B cell (primary cell): ENCODE measurements at regions not wholly inside any gene's neighbourhood (a gene's known extent, or its start where the extent isn't known, plus 50 kb on each side); places are given as distances from the start of the nearest gene placed in this dataset.

ENCODE experiments used
- ATAC-seq: fragments of 200-7000 bp; cut with Tn5 transposase; one replicate; pipeline ENCODE4 v1.10.0; 2021; ENCODE audit warnings: low read depth, mild to moderate bottlenecking, moderate number of reproducible peaks, moderate library complexity
- CTCF ChIA-PET: fragments of 350-600 bp; sonication (Branson Sonifier 250); formaldehyde crosslinking; loops from one replicate; lab custom pipeline; 2021; ENCODE audit warnings: antibody characterized with exemption, inconsistent platforms; lab: Charles Lee
- POLR2A ChIA-PET: fragments of 350-600 bp; sonication (Branson Sonifier 250); formaldehyde crosslinking; loops from one replicate; lab custom pipeline; 2021; ENCODE audit warnings: antibody characterized with exemption; lab: Charles Lee
- DNase-seq: peaks from one replicate; pipeline ENCODE4 v3.0.0; 2013
- H2AFZ ChIP-seq: 2 replicates; pipeline ENCODE4 v1.6.1; 2012; ENCODE audit warnings: mild to moderate bottlenecking, low read depth, low read length; ENCODE audit not compliant: insufficient read depth, poor library complexity, severe bottlenecking
- H3K27ac ChIP-seq, 2 donors: 1 replicate in 1 of 2; 2 replicates in 1 of 2; pipeline ENCODE4 v1.5.1; 2012 to 2013; ENCODE audit warnings: low read length in 2 of 2, mild to moderate bottlenecking in 2 of 2, moderate library complexity in 1 of 2
- H3K27me3 ChIP-seq, 4 experiments: fragments of 200-600 bp in 1 of 4; sonication (generic) in 1 of 4; replicated peaks in 1 of 4; 1 replicate in 2 of 4; 2 replicates in 2 of 4; pipeline versions ENCODE4 v1.6.1 to v1.7.0; 2013 to 2016; ENCODE audit warnings: low read length in 3 of 4, mild to moderate bottlenecking in 2 of 4, mixed read lengths in 1 of 4, moderate library complexity in 1 of 4; ENCODE audit not compliant: insufficient read depth in 4 of 4, control insufficient read depth in 3 of 4; ENCODE audit errors: control extremely low read depth in 1 of 4
- H3K36me3 ChIP-seq, 2 experiments: replicated peaks in 1 of 2; 1 replicate in 1 of 2; 2 replicates in 1 of 2; pipeline versions ENCODE4 v1.6.1 to v1.7.1; 2013; ENCODE audit warnings: low read length in 1 of 2; ENCODE audit not compliant: insufficient read depth in 2 of 2, control insufficient read depth in 1 of 2; ENCODE audit errors: control extremely low read depth in 1 of 2, extremely low read depth in 1 of 2
- H3K4me1 ChIP-seq, 2 donors: fragments of 200-600 bp in 1 of 2; sonication (generic) in 1 of 2; 1 replicate in 1 of 2; 2 replicates in 1 of 2; pipeline versions ENCODE4 v1.5.1 to v1.6.1; 2013 to 2017; ENCODE audit warnings: low read length in 2 of 2; ENCODE audit not compliant: control insufficient read depth in 2 of 2, insufficient read depth in 2 of 2
- H3K4me2 ChIP-seq: replicated peaks from 2 replicates; pipeline ENCODE3; 2012; ENCODE audit warnings: mild to moderate bottlenecking, low read depth, low read length; ENCODE audit not compliant: poor library complexity, severe bottlenecking
- H3K4me3 ChIP-seq, 5 experiments: fragments of 200-600 bp in 1 of 5; sonication (generic) in 1 of 5; 1 replicate in 3 of 5; 2 replicates in 2 of 5; pipeline versions ENCODE4 v1.5.1 to v1.7.0; 2011 to 2016; ENCODE audit warnings: low read length in 4 of 5, mild to moderate bottlenecking in 4 of 5, low read depth in 2 of 5, control low read depth in 1 of 5, moderate library complexity in 1 of 5; ENCODE audit not compliant: insufficient read depth in 1 of 5; ENCODE audit errors: control extremely low read depth in 1 of 5, extremely low read depth in 1 of 5
- H3K79me2 ChIP-seq: fragments of 200-600 bp; sonication (generic); one replicate; pipeline ENCODE4 v1.6.0; 2016; ENCODE audit warnings: low read length; ENCODE audit not compliant: control insufficient read depth, insufficient read depth
- H3K9ac ChIP-seq: fragments of 200-600 bp; sonication (generic); 2 replicates; pipeline ENCODE4 v1.6.1; 2017; ENCODE audit warnings: mild to moderate bottlenecking, low read length, moderate library complexity
- H3K9me3 ChIP-seq, 3 donors: one replicate each; pipeline versions ENCODE4 v1.6.1 to v1.7.1; 2013; ENCODE audit warnings: low read length in 2 of 3; ENCODE audit not compliant: control insufficient read depth in 2 of 3, insufficient read depth in 1 of 3; ENCODE audit errors: control extremely low read depth in 1 of 3
- H4K20me1 ChIP-seq: 2 replicates; pipeline ENCODE4 v1.6.0; 2012; ENCODE audit warnings: mild to moderate bottlenecking, low read length; ENCODE audit not compliant: insufficient read depth, control insufficient read depth, poor library complexity, severe bottlenecking
- H3K27ac Mint-ChIP-seq: one replicate; pipeline ENCODE4 v1.8.0; 2021; ENCODE audit warnings: mixed read lengths
- H3K27me3 Mint-ChIP-seq: one replicate; pipeline ENCODE4 v1.8.0; 2021; ENCODE audit warnings: mixed read lengths
- H3K4me1 Mint-ChIP-seq: one replicate; pipeline ENCODE4 v1.8.0; 2021; ENCODE audit warnings: mixed read lengths
- H3K4me3 Mint-ChIP-seq: one replicate; pipeline ENCODE4 v1.8.0; 2021; ENCODE audit warnings: mixed read lengths
- H3K9me3 Mint-ChIP-seq: one replicate; pipeline ENCODE4 v1.8.0; 2022; ENCODE audit warnings: mixed read lengths; ENCODE audit not compliant: insufficient read depth
- CTCF ChIP-seq: fragments of 200-600 bp; IDR thresholded peaks from one replicate; pipeline ENCODE4 v1.8.0; 2022; ENCODE audit warnings: antibody characterized with exemption, mild to moderate bottlenecking
- EZH2 ChIP-seq: IDR thresholded peaks from 2 replicates; pipeline ENCODE4 v1.6.1; 2012; ENCODE audit warnings: borderline replicate concordance, low read depth, mild to moderate bottlenecking, moderate library complexity, low read length; ENCODE audit not compliant: insufficient read depth, poor library complexity, severe bottlenecking
- WGBS: methylation state at CpG from one replicate; pipeline ENCODE4 v1.1.5; 2013; ENCODE audit warnings: missing lambda C conversion rate; ENCODE audit not compliant: insufficient coverage; 5-methylcytosine and 5-hydroxymethylcytosine counted together
- intact Hi-C: fragments of 100-400 bp; cut with micrococcal nuclease; formaldehyde crosslinking; loops from one replicate; pipeline ENCODE4 v1.10.0; 2022

- no peak overlapping the region for H2AFZ ChIP-seq
- ChIA-PET CTCF (no interaction called here), POLR2A (no interaction called here)
- no peaks in the 10 kb centered on the region for H3K27me3 Mint-ChIP-seq
- no peaks in the 10 kb centered on the region for H4K20me1 ChIP-seq
- H3K9me3 ChIP-seq, result peaks cover 0 to 1% (median 0%) of the 10 kb centered on the region in 3 donors
- DNase-seq, result no peak
- H3K4me3 Mint-ChIP-seq, result no peak overlapping the region
- H3K36me3 ChIP-seq, result no peaks in the 10 kb centered on the region
- no peaks in the 10 kb centered on the region for H3K79me2 ChIP-seq
- H3K4me2 ChIP-seq, result no peak overlapping the region
- intact Hi-C loops, result no loop called here
- no peaks in the 10 kb centered on the region for H3K27me3 ChIP-seq
- no peaks in the 10 kb centered on the region for H3K4me1 Mint-ChIP-seq
- no peak overlapping the region for H3K9ac ChIP-seq
- no CpG with 5 or more reads among the region's 2 CpGs for WGBS
- no peak overlapping the region for H3K4me3 ChIP-seq
- H3K27ac Mint-ChIP-seq, result no peak overlapping the region
- no peak for TF ChIP-seq EZH2
- TF ChIP-seq CTCF, result no peak
- no peaks in the 10 kb centered on the region for H3K9me3 Mint-ChIP-seq
- H3K4me1 ChIP-seq, result no peaks in the 10 kb centered on the region
- no peak for ATAC-seq
- no peak overlapping the region for H3K27ac ChIP-seq
Observed at GRCh38 chr4:124851741-124852140, 139.2 kb upstream of the ANKRD50 start.

GRCh38 chr4:124846306-124846705 lies 133.8 kb upstream of the ANKRD50 start:
- no peak overlapping the region for H2AFZ ChIP-seq
- WGBS, result 100% methylated on average over 1 of the region's 5 CpGs
- CTCF ChIA-PET, result no interaction called here
- no peaks in the 10 kb centered on the region for H3K4me1 Mint-ChIP-seq
- POLR2A ChIA-PET, result no interaction called here
- ATAC-seq, result no peak
- no peak overlapping the region for H3K27ac Mint-ChIP-seq
- intact Hi-C loops, result no loop called here
- H3K4me2 ChIP-seq, result no peak overlapping the region
- H3K9me3 ChIP-seq, result peaks cover 0 to 4% (median 1%) of the 10 kb centered on the region in 3 donors
- no peak for DNase-seq
- H3K4me1 ChIP-seq, result no peaks in the 10 kb centered on the region
- H3K27me3 Mint-ChIP-seq, result no peaks in the 10 kb centered on the region
- H3K36me3 ChIP-seq, result no peaks in the 10 kb centered on the region
- H3K9ac ChIP-seq, result no peak overlapping the region
- H3K9me3 Mint-ChIP-seq, result peaks cover 7% of the 10 kb centered on the region
- H3K79me2 ChIP-seq, result no peaks in the 10 kb centered on the region
- H3K27me3 ChIP-seq, result no peaks in the 10 kb centered on the region
- H3K4me3 Mint-ChIP-seq, result no peak overlapping the region
- TF ChIP-seq EZH2 (no peak), CTCF (no peak)
- no peak overlapping the region for H3K27ac ChIP-seq
- no peaks in the 10 kb centered on the region for H4K20me1 ChIP-seq
- no peak overlapping the region for H3K4me3 ChIP-seq
